Activated CD4-positive, alpha-beta T cell treated with anti-CD3 and anti-CD28 coated beads, Interleukin-10, Interleukin-2, amounts not matched to agents 100 ng/mL and 50 ng/mL, durations not matched to agents 16 hours and 8 hours (primary cell): ENCODE measurements at regions not wholly inside any gene's neighbourhood (a gene's known extent, or its start where the extent isn't known, plus 50 kb on each side); places are given as distances from the start of the nearest gene placed in this dataset.
"Not testable (repeated sequence)": the region's sequence is repeated elsewhere in the genome, so short reads cannot be mapped to it uniquely, and the experiment has no call there.

ENCODE experiments used
- DNase-seq: peaks from one replicate; pipeline ENCODE4 v3.0.0-alpha.2; 2020

- no peak for DNase-seq
Observed at GRCh38 chr5:112112346-112112745, 306.7 kb downstream of the EPB41L4A start.

DNA sequence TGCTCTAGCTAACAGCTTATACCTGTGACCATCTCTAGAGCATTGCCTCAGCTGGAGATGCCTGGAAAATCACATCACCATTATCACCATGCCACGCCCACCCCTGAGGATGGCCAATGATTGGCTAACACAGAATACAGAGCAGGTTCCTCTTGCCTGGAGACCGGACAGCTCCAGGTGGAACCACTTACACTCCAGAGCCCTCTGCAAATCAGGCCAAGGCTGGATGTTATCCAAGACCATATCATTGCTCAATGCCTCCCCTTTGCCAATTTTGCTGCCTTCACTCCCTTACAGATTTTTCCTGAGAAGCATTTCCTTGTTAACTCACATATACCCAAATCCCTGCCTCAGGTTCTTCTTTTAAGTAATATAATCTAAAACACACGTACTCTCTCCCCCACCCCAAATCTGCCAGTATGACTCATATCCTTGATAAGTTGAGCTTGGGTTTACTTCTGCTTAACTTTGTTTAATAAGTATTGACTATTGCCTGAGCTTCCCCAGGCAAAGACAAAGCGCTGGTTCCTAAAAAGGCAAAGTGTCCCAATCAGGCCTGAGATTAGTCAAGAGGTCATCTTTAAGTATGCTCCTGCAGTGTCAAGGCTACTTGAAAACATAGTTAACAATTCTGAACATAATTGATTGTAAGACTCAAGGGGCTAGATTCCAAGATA, 309.6 kb downstream of the EPB41L4A start:
- no peak for DNase-seq

GRCh38 chr5:112106878-112107277, 312.2 kb downstream of the EPB41L4A start:
- DNase-seq = no peak

GRCh38 chr5:112097768-112098167, 321.3 kb downstream of the EPB41L4A start:
- no peak for DNase-seq

DNA sequence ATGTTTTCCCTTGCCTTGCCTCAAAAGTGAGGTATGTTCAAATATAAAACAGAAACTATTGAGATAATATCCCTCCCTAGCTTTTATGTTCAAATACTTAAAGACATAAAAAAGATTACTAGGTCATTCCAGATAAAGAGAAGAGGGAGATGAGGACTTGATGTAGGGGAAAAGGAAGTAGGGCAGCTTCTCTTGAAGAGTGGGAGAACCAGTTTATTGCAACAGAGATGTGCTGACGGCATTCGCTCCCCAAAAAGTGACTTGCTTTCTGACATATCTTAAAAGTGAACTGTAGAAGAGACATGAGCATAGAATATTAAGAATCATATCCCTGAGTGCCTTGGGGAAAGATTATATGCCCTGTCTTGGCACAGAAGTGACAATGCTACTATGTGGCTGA, 330.2 kb upstream of the NREP start:
- no peak for DNase-seq

DNA sequence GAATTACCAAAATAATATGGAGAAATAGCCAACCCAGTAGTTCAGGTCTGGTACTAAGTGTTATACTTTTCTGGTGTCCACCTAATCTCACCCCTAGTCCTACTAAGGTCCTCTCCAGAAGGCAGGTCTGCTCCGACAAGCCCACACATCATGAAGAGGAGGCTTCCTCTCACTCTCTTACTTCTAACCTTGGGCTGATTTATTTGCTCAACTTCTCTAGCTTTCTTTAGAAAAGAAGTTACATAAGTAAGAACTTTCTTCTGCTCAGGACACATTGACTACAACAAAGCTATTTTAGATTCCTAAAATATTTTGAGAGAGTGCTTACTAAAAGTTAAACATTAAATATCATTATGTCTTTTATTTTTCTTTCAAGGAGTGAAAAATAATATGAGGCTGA, 329.7 kb upstream of the NREP start:
- DNase-seq = no peak

- DNase-seq = no peak
Observed at GRCh38 chr5:112084149-112084548, 327.2 kb upstream of the NREP start.

- no peak for DNase-seq
Observed at GRCh38 chr5:112083623-112084022, 326.6 kb upstream of the NREP start.

DNA sequence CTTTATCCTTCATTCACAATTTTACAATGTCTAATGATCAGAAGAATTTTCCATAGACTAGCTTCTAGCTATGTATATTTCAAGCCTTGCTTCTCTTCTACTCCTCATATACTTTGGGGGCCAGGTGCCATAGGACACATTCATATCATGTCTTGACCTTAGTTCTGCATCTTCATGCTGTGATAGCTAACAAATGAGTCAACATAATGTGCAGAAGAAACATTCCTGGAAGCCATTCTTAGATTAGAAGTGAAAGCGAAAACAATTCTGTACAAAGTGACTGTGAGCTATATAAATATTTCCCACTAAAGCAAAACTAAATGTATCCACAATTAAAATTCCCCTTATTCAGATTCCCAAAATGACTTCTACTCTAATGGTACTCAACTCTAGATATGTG, 320.2 kb upstream of the NREP start:
- DNase-seq = peak; percentile 9

DNA sequence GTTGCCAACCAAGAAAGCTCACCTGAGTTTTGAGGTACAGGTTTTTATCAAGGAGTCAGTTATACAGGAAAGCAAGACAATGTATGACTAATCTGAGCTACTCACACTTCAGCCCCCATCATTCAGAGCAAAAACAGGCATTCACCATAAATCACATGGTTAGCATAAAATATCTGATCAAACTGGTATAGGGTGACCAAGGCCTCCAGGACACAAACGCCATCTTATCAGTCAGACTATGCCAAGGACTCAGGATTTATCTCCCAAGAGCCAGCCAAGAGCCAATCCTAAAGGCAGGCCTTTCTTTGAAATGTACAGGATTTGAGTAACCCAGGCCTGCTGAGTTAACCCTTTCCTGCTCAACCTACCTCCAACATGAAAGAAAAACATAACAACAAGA, 313.0 kb upstream of the NREP start:
- no peak for DNase-seq

- no peak for DNase-seq
Observed at GRCh38 chr5:112069329-112069728, 312.3 kb upstream of the NREP start.

DNA sequence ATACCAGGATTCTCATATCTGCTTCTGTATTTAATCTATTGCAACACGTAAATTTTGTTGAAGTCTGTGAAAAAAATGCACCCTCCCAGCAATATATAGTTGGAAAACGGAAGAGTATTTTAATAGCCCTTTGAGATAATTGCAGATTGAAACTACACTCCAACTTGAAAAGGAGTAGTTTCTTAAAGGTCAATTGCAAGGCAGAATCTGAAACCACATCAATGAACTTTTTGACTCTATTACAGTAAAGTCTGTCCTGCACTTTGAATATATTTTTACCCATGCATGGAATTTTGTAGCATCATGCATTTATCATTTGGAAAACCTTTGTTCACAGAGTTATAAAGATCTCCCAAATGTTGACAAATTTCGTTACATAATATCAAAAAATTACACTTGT, 311.6 kb upstream of the NREP start:
- no peak for DNase-seq

DNA sequence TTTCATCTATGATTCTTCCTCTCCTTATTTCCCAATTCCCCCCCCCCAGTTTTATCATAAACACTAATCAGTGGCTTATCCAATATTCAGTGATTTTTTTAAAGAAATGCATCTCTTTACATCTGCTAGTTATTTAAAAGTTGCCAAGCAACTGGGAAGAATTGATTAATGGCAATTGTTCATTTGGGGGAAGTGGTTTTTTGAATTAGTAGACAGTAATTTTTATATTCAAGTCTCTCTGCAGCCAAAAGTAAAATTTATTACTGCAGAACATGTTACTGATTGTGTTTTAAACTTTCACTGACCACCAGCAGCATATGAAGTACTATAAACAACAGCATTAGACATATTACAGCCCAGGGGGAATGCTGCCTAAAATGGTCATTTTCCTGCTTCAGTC, 308.8 kb upstream of the NREP start:
- DNase-seq = no peak

DNA sequence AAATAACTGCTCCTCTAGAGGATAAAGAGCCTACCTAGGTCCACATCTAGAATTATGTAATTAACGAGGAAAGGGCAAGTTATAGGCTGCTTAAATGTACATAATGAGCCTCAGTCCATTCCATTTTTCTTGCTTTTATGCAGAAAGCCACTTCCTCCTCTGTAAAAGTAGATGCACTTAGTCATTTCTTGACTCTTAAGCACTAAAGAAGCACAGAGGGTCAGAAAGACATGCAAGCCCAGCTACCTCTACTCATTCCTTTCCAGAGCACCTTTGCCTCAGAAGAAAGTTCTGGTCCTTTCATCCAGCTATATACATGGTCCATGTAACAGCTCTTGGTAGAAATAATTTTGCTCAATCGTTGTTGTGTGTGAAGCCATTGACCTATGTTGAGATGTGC, 308.0 kb upstream of the NREP start:
- DNase-seq = no peak

GRCh38 chr5:112064271-112064701, 307.3 kb upstream of the NREP start:
- DNase-seq = no peak

GRCh38 chr5:112063856-112064255, 306.9 kb upstream of the NREP start:
- DNase-seq = no peak

DNA sequence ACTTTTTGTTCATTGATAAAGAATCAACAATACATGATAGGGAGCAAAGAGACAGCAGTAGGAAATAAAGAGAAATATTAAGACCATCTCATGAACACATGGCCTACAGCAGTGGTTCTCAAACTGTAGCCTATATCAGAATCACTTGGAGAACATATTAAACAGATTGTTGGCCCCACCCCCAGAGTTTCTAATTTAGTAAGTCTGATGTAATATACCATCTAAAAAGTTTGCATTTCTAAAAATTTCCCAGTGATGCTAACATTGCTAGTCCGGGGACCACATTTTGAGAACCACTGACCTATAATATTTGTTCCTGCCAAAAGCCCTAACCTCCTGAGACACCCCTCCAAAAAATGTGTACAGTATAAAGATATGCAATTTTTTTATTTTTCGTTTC, 306.2 kb upstream of the NREP start:
- no peak for DNase-seq

DNA sequence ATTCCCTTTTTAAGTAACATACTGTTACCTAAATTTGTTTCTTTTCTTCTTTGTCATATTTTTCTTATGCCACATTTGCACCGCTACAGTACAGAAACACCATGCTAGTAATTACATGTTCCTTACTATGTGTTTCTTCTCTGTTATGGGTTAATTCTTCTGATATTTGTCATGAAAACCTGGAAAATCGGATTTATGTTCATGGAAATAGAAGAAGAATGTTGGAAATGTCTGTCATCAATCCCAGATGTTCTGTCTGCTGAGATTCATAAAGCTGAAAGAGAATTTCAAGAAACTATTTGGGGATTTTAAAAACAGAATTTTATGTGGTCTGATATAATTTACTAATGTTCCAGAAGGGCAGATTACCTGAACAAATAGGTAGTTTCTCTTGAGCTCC, 305.2 kb upstream of the NREP start:
- DNase-seq = no peak

GRCh38 chr5:112061666-112062065, 304.7 kb upstream of the NREP start:
- no peak for DNase-seq

DNA sequence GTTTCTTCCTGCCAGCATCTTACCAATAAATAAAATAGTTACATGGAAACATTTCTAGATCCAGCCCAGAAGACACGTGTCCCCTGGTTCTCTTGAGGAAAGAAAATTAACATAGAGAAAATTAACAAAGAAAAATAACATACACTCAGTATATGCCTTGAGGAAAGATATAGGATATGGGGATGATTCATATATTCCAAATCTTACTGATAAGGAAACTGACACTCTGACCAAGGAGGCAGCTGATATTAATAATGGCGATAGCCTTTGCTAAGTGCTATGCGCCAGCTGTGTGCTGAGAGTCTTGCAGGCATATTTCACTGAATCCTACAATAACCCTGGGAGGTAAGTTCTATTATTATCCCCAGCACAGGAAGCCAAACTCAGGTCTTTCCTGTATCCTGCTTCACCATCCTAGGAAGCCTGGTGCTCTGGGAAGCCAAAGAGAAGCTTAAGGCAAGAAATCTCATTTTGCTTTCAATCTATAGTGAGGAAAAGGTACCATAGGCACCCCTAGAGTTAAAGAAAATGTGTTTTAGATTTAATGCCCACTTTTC, 302.7 kb upstream of the NREP start:
- no peak for DNase-seq

- no peak for DNase-seq
Observed at GRCh38 chr5:112049738-112050137, 292.7 kb upstream of the NREP start.

DNA sequence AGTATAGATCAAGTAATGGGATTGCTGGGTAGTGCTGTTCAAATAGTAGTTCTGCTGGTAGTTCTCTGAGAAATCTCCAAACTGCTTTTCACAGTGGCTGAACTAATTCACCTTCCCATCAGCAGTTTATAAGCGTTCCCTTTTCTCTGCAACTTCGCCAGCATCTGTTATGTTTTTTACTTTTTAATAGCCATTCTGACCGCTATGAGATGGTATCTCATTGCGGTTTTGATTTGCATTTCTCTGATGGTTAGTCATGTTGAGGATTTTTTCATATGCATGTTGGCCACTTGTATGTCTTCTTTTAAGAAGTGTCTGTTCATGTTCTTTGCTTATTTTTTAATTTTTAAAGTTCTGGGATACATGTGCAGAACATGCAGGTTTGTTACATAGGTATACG, 279.2 kb upstream of the NREP start:
- DNase-seq = no peak

- DNase-seq = no peak
Observed at GRCh38 chr5:112034421-112034979, 277.5 kb upstream of the NREP start.

DNA sequence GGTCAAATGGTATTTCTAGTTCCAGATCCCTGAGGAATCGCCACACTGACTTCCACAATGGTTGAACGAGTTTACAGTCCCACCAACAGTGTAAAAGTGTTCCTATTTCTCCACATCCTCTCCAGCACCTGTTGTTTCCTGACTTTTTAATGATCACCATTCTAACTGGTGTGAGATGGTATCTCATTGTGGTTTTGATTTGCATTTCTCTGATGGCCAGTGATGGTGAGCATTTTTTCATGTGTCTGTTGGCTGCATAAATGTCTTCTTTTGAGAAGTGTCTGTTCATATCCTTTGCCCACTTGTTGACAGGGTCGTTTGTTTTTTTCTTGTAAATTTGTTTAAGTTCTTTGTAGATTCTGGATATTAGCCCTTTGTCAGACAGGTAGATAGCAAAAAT, 269.9 kb upstream of the NREP start:
- not testable (repeated sequence) for DNase-seq

- DNase-seq = no peak
Observed at GRCh38 chr5:112025757-112026156, 268.8 kb upstream of the NREP start.
